HG02642 (cell line): ENCODE measurements at regions not wholly inside any gene's neighbourhood (a gene's known extent, or its start where the extent isn't known, plus 50 kb on each side); places are given as distances from the start of the nearest gene placed in this dataset.
A peak's percentile ranks its signal among the peaks of the same experiment; 100 is the strongest.
"Not testable (repeated sequence)": the region's sequence is repeated elsewhere in the genome, so short reads cannot be mapped to it uniquely, and the experiment has no call there.

Experiments
- ATAC-seq: cut with Tn5 transposase; IDR thresholded peaks from one replicate; pipeline ENCODE4 v1.9.1; 2021; ENCODE audit warnings: mild to moderate bottlenecking; ENCODE audit not compliant: unreplicated experiment, poor library complexity

DNA sequence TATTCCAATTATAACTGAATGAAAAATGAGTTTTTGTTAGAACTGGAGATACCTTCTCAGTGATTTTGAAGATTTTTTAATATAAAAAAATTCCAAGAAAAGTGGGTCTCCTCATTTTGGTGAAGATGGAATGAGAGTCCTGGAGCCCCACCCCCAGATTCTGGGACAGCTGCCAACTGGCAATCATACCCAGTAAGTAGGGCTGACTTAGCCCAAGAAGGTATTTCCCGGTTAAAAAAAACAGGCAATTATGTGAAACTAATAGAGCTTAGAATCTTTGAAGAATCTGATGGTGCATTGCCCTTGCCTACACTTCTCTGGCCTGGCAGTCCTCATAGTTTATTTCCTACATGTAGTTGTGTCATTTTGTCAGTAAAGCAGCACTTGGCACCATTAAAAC is 52.8 kb upstream of the VWDE start:
- no peak for ATAC-seq

DNA sequence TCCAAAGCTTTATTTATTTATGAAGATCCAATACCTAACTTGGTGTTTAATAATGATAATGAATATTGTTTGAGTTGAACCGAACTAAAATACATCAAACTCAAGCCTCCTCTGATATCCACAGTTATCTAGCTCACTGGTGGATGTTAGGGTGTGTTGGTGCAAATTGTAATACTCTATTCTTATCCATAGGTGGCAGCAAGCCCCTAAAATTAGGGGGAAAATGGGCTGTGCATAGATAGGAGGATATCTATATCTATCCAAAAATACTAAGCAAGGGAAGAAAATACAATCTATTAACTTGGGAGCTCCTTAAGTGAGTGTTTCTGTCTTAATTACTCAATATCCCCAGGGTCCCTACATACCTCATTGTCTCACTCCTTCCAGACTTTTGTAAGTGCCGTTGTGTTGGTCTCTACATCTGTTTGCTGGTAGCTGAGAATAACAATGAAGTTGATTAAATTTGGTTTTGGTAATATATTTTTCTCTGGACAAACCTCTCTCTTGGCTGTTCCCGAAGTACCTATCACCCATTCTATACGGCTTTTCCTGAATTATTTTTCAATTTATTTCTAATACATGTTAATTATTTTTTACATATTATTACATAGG is 55.0 kb upstream of the VWDE start:
- peak; percentile 98 for ATAC-seq

DNA sequence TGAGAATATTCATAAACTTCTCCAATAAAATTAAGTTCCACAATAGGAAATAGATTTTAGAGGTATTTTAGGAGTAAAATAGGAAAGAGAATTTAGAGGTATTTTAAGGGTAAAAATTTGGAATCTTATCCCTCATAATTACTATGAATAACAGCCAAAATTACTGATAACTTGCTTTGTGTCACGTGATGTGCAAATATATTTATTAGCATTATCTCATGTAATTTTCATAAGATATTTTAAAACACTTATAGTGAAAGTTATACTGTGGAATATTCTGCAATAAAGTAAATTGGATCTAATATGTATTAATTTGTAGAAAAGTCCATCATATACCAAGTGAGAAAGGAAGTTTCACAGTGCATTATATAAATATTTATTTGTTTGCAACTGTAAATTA is 64.2 kb upstream of the VWDE start:
- ATAC-seq, result no peak

DNA sequence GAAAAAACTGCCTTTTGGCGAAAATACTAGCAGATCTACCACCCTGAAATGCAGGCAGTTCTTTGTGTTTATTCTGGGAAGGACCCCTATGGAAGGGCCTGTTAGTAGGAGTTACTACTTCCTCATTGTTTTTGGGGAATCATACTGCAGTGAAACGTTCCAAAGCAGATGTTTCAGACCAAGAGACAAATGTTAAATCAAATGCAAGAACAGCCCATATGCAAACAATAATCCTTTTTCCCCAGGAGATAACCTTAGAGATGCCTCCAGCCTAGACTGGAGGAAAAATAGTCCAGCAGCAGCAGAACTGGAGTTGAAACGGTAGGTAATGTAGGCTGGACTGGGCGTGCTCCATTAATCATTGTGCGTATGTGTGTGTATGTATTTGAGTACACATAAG is 65.9 kb upstream of the VWDE start:
- no peak for ATAC-seq

DNA sequence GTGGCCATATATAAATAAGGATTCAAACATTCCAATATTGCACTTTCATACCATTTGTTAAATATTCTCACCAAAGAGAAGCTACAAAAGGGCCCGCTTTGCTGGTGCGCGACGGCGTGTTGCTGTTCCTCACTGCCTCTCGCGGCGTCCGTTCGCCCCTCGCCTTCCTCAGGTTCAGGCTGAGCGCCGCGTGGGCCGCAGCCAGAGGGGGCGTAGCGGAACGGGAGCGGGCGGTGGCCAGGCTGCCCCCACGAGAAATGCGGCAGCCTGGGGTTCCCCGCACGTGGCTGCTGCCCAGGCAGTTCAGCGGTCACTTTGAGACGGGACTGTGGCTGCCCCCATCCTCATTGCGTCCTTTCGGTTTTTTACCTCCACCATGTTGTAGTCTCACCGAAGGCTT is 67.3 kb upstream of the VWDE start:
- ATAC-seq, result no peak

DNA sequence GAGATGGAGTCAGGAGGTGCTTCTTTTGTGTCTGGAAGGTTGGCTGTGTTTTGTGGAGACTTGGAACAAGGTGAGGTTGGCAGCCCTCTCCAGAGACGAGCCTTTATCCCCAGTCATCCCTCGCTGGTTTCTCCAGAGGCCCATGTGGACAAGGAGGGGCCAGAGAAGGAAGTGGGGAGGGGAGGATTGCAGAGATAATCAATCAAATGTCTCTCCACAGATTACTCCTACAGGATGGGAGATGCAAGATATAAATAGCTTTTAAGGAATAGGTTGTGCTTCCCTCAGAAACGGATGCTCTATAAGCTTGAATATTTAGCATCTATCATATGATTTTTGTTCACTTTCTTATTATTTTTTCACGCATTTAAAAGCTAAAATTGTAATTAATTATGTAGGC is 70.4 kb upstream of the VWDE start:
- no peak for ATAC-seq

DNA sequence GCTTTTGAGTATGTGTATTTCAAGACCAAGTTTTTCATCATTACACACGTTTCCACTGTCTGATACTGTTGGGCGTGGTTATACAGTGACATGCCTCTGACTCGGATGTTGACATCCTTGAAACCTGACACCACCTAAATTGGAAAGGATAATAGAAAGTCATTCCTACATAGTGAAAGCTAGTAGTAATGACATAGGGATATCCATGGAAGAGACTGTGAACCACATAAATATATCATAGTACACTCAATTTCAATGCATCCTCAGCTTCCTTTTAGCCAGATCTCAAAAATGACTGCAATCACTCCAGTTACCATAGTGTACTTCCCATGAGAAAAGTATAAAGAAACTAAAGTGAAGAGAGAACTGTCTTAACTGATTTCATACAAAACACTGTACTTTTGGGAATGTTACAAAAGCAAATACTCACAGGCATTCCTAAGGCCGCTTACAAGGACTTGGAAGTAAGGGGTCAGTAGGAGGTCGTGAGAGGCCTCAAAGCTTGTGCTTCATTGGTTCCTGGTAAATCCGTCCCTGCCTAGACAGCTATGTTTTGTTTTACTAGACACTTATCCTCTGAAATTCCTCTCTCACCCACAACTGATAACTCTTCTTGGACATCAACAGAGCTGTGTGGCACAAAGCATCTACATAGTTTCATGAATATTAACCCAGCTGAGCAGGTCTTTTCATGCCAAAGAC is 71.8 kb upstream of the VWDE start:
- ATAC-seq, result no peak

DNA sequence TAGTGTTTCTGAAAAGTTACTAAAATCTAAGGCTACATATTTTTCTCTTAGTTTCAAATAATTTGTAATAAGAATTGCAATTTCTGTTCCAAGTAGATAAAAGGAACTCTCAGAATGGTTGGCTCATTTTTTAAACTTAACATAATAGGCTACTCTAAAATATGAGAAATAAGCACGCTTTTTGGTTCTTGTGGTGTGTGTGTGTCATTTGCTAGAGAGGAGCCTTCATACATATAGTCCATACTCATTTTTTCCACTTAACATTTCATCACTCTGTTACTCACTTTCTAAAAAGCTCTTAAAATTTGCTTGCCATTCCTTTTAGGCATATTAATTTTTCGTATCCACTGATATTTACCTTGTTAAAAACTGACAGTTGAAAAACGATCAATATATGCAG is 74.0 kb upstream of the VWDE start:
- ATAC-seq, result no peak

DNA sequence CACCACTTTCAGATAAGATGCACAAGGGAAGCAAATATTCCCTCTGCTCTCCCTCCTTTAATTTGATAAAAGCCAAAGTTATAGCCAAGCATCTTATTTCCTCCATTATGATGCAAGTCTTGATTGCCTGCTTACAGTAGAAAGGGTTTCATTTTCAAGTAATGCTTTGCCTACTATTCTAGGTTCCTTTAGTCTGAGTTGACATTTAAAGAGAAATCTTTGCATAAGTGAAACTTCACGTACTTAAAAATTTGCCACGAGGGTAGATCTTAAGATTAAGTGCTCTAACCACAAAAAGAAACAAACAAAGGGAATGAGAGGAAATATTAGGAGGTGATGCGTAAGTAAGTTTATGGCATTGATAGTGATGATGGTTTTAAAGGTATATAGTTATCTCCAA is 78.1 kb upstream of the VWDE start:
- ATAC-seq, result peak; percentile 92

DNA sequence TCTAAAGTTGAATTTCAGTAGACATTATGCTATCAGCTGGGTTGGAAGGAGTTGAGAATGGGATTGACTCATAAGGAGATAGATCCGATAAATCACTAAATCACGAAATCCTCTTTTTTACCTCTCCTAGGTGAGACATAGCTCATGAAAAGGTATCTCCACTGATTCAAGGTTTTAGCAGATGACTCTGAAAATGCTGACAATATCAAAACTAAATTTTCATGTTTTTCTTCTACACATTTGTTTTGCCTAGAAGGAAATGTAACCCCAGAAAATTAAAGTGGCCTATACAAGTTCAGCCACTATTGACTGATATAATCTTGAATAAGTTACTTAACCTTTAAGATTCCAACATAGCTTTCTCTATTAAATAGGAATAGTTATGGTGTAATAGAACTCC is 82.2 kb upstream of the VWDE start:
- no peak for ATAC-seq

DNA sequence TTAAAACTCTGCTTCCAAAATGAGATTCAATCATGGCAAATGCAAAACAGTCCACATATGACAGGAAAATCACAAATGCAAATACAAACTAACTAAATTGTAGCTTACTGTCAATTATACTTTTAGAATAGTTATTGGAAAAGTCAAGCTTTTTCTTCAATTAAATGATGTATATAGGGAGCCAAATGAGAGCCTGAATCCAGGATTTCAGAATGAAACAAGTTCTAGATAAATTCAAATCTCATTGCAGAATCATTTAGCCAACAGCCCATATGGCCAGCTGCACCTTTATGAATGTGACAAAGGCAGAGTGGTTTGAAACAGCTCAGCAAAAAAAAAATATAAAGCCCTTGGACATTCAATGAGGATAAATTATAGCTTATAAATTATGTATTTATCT is 82.2 kb upstream of the SCIN start:
- no peak for ATAC-seq

DNA sequence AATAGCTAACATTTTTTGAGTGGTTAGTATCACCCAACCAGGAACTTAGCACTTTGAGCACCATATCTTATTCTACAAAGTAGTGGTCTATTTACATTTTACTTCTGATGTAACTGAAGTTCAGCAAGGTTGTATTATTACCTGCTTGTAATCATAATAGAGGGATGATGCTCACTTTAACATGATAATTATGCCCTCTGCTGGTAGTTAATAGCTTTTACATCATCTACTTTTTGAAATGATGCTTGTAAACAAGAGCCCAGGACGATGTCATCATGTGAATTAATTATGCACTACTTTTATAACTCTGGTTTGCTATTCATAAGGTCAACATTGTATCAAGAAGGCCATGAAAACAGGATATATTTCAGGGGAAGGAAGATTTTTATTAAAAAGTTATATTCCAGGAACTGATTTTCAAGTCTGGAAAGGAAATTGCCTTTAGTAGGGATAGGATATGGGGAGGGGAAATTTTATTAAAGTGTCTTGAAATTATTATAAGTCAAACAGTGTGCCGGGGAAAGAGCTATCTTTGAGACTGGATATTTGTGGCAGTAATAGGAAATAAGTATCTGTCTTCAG is 80.3 kb upstream of the SCIN start:
- ATAC-seq, result peak; percentile 56

DNA sequence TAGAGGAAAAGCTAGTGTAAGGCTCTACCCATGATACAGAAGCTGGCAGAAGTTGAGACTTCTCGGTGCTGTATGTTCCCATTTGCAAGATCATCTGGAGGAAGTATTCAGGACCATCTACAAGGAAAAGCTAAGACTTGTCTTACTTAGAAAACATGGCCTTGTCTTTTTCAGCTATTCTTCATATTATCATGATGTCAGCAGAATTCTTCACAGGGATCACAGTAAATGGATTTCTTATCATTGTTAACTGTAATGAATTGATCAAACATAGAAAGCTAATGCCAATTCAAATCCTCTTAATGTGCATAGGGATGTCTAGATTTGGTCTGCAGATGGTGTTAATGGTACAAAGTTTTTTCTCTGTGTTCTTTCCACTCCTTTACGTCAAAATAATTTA is 79.6 kb upstream of the SCIN start:
- no peak for ATAC-seq

DNA sequence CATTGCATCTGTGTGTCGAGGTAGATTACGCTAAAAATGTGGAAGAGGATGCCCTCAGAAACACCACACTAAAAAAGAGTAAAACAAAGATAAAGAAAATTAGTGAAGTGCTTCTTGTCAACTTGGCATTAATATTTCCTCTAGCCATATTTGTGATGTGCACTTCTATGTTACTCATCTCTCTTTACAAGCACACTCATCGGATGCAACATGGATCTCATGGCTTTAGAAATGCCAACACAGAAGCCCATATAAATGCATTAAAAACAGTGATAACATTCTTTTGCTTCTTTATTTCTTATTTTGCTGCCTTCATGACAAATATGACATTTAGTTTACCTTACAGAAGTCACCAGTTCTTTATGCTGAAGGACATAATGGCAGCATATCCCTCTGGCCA is 79.0 kb upstream of the SCIN start:
- ATAC-seq, result no peak

DNA sequence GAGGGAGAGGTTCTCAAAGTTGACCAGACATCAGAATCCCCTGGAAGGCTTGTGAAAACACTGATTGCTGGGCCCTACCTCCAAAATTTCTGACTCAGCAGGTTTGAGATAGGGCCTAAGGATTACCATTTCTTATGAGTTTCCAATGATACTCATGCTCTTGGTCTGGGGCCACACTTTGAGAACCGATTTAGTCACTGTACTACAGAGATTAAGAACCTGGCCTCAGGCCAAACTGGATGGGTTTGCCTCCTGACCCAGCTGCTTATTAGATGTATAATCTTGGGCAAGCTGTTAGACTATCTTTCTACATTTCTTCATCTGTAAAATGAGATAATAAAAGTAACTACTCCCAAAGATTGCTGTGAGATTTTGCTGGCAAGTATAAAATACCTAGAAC is 77.1 kb upstream of the SCIN start:
- ATAC-seq, result peak; percentile 39

DNA sequence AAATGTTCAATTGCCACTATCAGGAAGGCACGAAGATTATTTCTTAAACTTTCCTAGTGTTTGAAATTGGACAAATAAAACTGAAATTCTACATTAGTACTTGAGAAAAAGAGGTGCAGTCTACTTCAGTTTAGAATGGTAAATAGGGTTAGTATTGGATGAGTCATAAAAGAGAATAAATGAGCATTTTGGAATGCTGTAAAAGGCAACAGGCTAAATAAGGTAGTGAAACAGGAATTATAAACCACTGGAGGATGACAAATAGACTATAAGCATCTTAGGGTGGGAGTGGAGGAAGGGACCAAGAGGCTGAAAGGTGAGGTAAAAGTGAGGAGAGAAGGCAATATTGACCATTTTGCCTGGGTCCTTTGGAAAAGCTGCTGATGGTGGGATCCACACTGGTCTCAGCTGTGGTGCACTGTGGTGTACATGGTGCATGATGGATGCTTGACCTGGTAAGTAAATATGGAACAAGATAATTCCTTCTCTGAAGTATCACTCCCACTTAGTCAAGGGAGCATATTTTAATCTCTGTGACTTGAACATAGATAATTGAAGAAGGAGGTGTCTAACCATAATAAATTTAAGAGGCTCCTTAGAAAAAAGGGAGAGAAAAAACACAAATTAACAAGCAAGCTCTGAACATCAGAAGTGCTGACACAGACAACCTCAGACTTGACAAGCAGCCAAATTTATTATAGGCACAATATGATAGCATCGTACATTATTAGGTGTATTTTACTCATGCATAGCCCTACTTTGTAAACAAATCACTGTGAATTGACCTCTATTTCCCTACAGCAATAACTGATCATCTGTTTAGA is 76.4 kb upstream of the SCIN start:
- ATAC-seq, result no peak

DNA sequence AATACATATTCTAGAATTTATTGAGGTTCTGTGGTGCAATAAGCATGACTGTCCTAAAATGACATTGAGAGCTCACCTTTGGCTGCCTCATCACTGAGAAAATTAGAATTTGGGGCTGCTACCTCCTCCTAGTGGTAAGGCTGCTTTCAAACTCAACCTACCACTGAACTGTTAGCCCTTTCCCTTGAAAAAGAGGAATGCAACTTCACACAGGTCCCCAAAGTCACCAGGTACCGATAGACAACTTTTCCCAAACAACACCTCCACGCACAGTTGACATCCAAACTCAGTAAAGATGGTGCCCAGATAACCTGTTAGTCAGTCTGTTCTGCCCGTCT is 75.9 kb upstream of the SCIN start:
- no peak for ATAC-seq

DNA sequence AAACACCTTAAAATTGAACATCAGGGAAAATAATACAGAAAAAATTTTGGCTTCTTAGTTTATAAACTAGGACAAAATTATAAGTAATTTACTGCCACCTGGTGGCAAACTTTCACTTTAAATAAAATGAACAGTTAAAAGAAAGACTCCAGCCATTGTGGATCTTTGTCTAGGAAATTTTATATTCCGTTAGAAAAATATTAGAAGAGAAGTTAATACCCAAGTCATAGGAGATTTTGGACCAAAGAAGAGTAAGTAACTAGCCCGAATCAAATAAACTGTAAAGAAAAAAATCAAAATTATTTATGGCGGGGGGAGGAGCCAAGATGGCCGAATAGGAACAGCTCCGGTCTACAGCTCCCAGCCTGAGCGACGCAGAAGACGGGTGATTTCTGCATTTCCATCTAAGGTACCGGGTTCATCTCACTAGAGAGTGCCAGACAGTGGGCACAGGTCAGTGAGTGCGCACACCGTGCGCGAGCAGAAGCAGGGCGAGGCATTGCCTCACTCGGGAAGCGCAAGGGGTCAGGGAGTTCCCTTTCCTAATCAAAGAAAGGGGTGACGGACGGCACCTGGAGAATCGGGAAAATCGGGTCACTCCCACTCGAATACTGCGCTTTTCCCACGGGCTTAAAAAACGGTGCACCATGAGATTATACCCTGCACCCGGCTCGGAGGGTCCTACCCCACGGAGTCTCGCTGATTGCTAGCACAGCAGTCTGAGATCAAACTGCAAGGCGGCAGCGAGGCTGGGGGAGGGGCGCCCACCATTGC is 73.4 kb upstream of the SCIN start:
- not testable (repeated sequence) for ATAC-seq

DNA sequence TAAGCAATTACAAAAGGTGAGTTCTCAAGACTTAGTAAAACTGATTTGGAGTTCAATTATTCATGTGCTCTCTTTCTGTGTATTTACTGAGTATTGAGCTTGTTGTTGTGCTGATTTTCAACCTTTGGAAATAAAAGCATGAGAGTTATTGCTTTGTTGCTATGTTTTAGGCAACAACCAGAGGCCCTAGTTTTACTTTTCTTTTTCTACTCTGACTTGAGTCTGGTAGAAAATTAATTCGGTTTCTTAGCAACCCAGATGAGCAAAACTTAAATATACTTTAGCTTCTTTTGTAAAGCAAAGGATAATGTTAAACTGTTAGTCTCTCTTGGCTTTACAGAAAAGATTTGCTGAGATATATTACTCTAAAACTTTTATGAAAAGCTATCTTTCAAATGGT is 66.4 kb upstream of the SCIN start:
- no peak for ATAC-seq

DNA sequence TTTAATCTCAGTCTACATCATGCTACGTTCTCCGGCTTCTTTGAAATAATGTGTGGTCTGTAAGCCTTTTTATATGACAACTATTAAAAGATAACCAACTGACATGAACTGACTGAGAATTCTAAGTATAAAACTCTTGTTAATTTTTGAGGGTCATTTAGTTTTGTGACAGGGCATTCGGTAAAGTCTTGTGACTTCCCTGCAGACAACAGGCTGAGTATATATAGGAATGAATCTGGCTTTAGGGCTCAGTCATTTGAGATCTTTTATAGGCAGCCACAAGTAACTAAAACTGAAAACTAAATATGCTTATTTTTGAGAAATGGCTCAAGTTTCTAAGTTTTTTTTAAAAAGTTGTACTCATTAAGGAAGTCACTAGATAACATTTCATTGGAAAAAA is 62.5 kb upstream of the SCIN start:
- ATAC-seq, result no peak

DNA sequence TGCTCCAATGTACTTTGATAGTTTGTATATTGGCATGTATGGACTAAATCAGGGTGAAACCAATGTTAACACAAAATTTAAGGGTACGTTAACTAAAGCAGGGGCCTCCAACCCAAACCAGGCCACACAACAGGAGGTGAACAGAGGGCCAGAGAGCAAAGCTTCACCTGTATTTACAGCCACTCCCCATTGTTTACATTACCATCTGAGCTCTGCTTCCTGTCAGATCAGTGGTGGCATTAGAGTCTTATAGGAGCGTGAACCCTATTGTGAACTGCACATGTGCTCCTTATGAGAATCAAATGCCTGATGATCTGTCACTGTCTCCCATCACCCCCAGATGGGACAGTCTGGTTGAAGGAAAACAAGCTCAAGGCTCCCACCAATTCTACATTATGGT is 62.0 kb upstream of the SCIN start:
- ATAC-seq, result no peak
